ENCODE measurements at regions not wholly inside any gene's neighbourhood (a gene's known extent, or its start where the extent isn't known, plus 50 kb on each side); places are given as distances from the start of the nearest gene placed in this dataset.
"Not testable (repeated sequence)": the region's sequence is repeated elsewhere in the genome, so short reads cannot be mapped to it uniquely, and the experiment has no call there.

- Mint-ChIP-seq H3K9me3 (peaks cover 8 to 48% (median 17%) of the 10 kb centered on the region in 9 donors), H3K36me3 (no peaks in the 10 kb centered on the region)
Measured at GRCh38 chr6:49151033-49151432, 312.0 kb downstream of the MMUT start.

GRCh38 chr6:49145280-49145679 is 317.8 kb downstream of the MMUT start:
- H3K4me3 Mint-ChIP-seq, result no peak overlapping the region
- no peak overlapping the region for H3K27ac Mint-ChIP-seq
- peaks cover 0 to 3% (median 0%) of the 10 kb centered on the region in 4 donors for H3K4me1 Mint-ChIP-seq
- H3K36me3 Mint-ChIP-seq, result no peaks in the 10 kb centered on the region
- H3K9me3 Mint-ChIP-seq, result peaks cover 0 to 47% (median 10%) of the 10 kb centered on the region in 9 donors
- POLR2A ChIA-PET, result no interaction called here
- H3K27me3 Mint-ChIP-seq, result no peaks in the 10 kb centered on the region
- DNase-seq (no peak), ATAC-seq (no peak)

More at GRCh38 chr6:49151033-49151432, 312.0 kb downstream of the MMUT start:
- no peaks in the 10 kb centered on the region for H3K27me3 Mint-ChIP-seq
- POLR2A ChIA-PET, result no interaction called here
- H3K4me1 Mint-ChIP-seq, result no peaks in the 10 kb centered on the region
- DNase-seq, result no peak
- no peak overlapping the region for H3K27ac Mint-ChIP-seq
- no peak for ATAC-seq
- H3K4me3 Mint-ChIP-seq, result no peak overlapping the region

- no peaks in the 10 kb centered on the region for H3K36me3 Mint-ChIP-seq
- H3K27me3 Mint-ChIP-seq, result no peaks in the 10 kb centered on the region
- POLR2A ChIA-PET, result no interaction called here
- no peak for ATAC-seq
- no peak overlapping the region for H3K4me3 Mint-ChIP-seq
- H3K27ac Mint-ChIP-seq, result no peak overlapping the region
- DNase-seq, result no peak
- H3K4me1 Mint-ChIP-seq, result peaks cover 0 to 3% (median 0%) of the 10 kb centered on the region in 4 donors
- H3K9me3 Mint-ChIP-seq, result peaks cover 0 to 22% (median 8%) of the 10 kb centered on the region in 9 donors
Measured at GRCh38 chr6:49142421-49143151, 320.5 kb downstream of the MMUT start.

- POLR2A ChIA-PET, result no interaction called here
- no peaks in the 10 kb centered on the region for H3K36me3 Mint-ChIP-seq
- H3K4me1 Mint-ChIP-seq, result no peaks in the 10 kb centered on the region
- DNase-seq (no peak), ATAC-seq (no peak)
- H3K27me3 Mint-ChIP-seq, result no peaks in the 10 kb centered on the region
- peaks cover 0 to 19% (median 9%) of the 10 kb centered on the region in 9 donors for H3K9me3 Mint-ChIP-seq
- no peak overlapping the region for H3K4me3 Mint-ChIP-seq
- no peak overlapping the region for H3K27ac Mint-ChIP-seq
Measured at GRCh38 chr6:49121970-49122369, 341.1 kb downstream of the MMUT start.

- H3K27ac Mint-ChIP-seq, result no peak overlapping the region
- peaks cover 0 to 19% (median 5%) of the 10 kb centered on the region in 9 donors for H3K9me3 Mint-ChIP-seq
- POLR2A ChIA-PET, result no interaction called here
- no peak for DNase-seq
- H3K4me1 Mint-ChIP-seq, result no peaks in the 10 kb centered on the region
- no peaks in the 10 kb centered on the region for H3K36me3 Mint-ChIP-seq
- no peaks in the 10 kb centered on the region for H3K27me3 Mint-ChIP-seq
- no peak for ATAC-seq
- H3K4me3 Mint-ChIP-seq, result no peak overlapping the region
Measured at GRCh38 chr6:49118478-49118877, 344.6 kb downstream of the MMUT start.

- H3K36me3 Mint-ChIP-seq, result no peaks in the 10 kb centered on the region
- POLR2A ChIA-PET, result no interaction called here
- H3K27ac Mint-ChIP-seq, result no peak overlapping the region
- peaks cover 0 to 13% (median 0%) of the 10 kb centered on the region in 9 donors for H3K9me3 Mint-ChIP-seq
- H3K4me1 Mint-ChIP-seq, result no peaks in the 10 kb centered on the region
- ATAC-seq (no peak), DNase-seq (no peak)
- no peak overlapping the region for H3K4me3 Mint-ChIP-seq
- no peaks in the 10 kb centered on the region for H3K27me3 Mint-ChIP-seq
Measured at GRCh38 chr6:49110916-49111315, 352.1 kb downstream of the MMUT start.

GRCh38 chr6:49097664-49098063 is 365.4 kb downstream of the MMUT start:
- H3K27ac Mint-ChIP-seq, H3K27me3 Mint-ChIP-seq, ATAC-seq, H3K4me1 Mint-ChIP-seq, H3K36me3 Mint-ChIP-seq, H3K4me3 Mint-ChIP-seq, DNase-seq, POLR2A ChIA-PET: not testable (repeated sequence)
- peaks cover 0 to 19% (median 7%) of the 10 kb centered on the region in 9 donors for H3K9me3 Mint-ChIP-seq

- Mint-ChIP-seq H3K27ac (no peak overlapping the region), H3K4me1 (no peaks in the 10 kb centered on the region), H3K9me3 (peaks cover 0 to 19% (median 7%) of the 10 kb centered on the region in 9 donors), H3K4me3 (no peak overlapping the region), H3K36me3 (no peaks in the 10 kb centered on the region), H3K27me3 (no peaks in the 10 kb centered on the region)
- POLR2A ChIA-PET, result no interaction called here
- no peak for DNase-seq
- ATAC-seq, result no peak
Measured at GRCh38 chr6:49097116-49097515, 365.9 kb downstream of the MMUT start.

- Mint-ChIP-seq H3K4me3 (no peak overlapping the region), H3K9me3 (peaks cover 0 to 20% (median 2%) of the 10 kb centered on the region in 9 donors), H3K27me3 (no peaks in the 10 kb centered on the region)
Measured at GRCh38 chr6:49088631-49089030, 374.4 kb downstream of the MMUT start.

GRCh38 chr6:49087369-49087768 is 375.7 kb downstream of the MMUT start:
- ATAC-seq, result no peak
- POLR2A ChIA-PET, result no interaction called here

More at GRCh38 chr6:49088631-49089030, 374.4 kb downstream of the MMUT start:
- DNase-seq, result no peak
- no peaks in the 10 kb centered on the region for H3K4me1 Mint-ChIP-seq
- no peak for ATAC-seq
- POLR2A ChIA-PET, result no interaction called here
- no peak overlapping the region for H3K27ac Mint-ChIP-seq
- H3K36me3 Mint-ChIP-seq, result no peaks in the 10 kb centered on the region

GRCh38 chr6:49082611-49083010 is 380.4 kb downstream of the MMUT start:
- POLR2A ChIA-PET, result no interaction called here
- Mint-ChIP-seq H3K27me3 (no peaks in the 10 kb centered on the region), H3K4me3 (no peak overlapping the region), H3K9me3 (peaks cover 0 to 24% (median 6%) of the 10 kb centered on the region in 9 donors), H3K36me3 (no peaks in the 10 kb centered on the region), H3K27ac (no peak overlapping the region), H3K4me1 (no peaks in the 10 kb centered on the region)
- no peak for DNase-seq
- no peak for ATAC-seq

More at GRCh38 chr6:49087369-49087768, 375.7 kb downstream of the MMUT start:
- DNase-seq, result no peak
- H3K9me3 Mint-ChIP-seq, result peaks cover 0 to 20% (median 2%) of the 10 kb centered on the region in 9 donors
- H3K36me3 Mint-ChIP-seq, result no peaks in the 10 kb centered on the region
- no peaks in the 10 kb centered on the region for H3K4me1 Mint-ChIP-seq
- no peak overlapping the region for H3K27ac Mint-ChIP-seq
- no peaks in the 10 kb centered on the region for H3K27me3 Mint-ChIP-seq
- H3K4me3 Mint-ChIP-seq, result no peak overlapping the region

GRCh38 chr6:49072885-49073620 is 390.0 kb downstream of the MMUT start:
- H3K27ac Mint-ChIP-seq, result peak overlapping the region in 1 of 10 donors; percentile 41
- H3K27me3 Mint-ChIP-seq, result no peaks in the 10 kb centered on the region
- no peaks in the 10 kb centered on the region for H3K36me3 Mint-ChIP-seq
- DNase-seq (no peak), ATAC-seq (no peak)
- H3K4me3 Mint-ChIP-seq, result no peak overlapping the region
- peaks cover 0 to 27% (median 7%) of the 10 kb centered on the region in 9 donors for H3K9me3 Mint-ChIP-seq
- H3K4me1 Mint-ChIP-seq, result no peaks in the 10 kb centered on the region
- POLR2A ChIA-PET, result no interaction called here

- H3K36me3 Mint-ChIP-seq, result no peaks in the 10 kb centered on the region
- H3K4me3 Mint-ChIP-seq, result no peak overlapping the region
- no peaks in the 10 kb centered on the region for H3K4me1 Mint-ChIP-seq
- H3K9me3 Mint-ChIP-seq, result peaks cover 0 to 34% (median 5%) of the 10 kb centered on the region in 9 donors
- H3K27ac Mint-ChIP-seq, result no peak overlapping the region
- DNase-seq (no peak), ATAC-seq (no peak)
- H3K27me3 Mint-ChIP-seq, result no peaks in the 10 kb centered on the region
- POLR2A ChIA-PET, result no interaction called here
Measured at GRCh38 chr6:49072146-49072545, 390.9 kb downstream of the MMUT start.

Measured in naive thymus-derived CD8-positive, alpha-beta T cell (primary cell).